ENCODE measurements at regions not wholly inside any gene's neighbourhood (a gene's known extent, or its start where the extent isn't known, plus 50 kb on each side); places are given as distances from the start of the nearest gene placed in this dataset.

DNA sequence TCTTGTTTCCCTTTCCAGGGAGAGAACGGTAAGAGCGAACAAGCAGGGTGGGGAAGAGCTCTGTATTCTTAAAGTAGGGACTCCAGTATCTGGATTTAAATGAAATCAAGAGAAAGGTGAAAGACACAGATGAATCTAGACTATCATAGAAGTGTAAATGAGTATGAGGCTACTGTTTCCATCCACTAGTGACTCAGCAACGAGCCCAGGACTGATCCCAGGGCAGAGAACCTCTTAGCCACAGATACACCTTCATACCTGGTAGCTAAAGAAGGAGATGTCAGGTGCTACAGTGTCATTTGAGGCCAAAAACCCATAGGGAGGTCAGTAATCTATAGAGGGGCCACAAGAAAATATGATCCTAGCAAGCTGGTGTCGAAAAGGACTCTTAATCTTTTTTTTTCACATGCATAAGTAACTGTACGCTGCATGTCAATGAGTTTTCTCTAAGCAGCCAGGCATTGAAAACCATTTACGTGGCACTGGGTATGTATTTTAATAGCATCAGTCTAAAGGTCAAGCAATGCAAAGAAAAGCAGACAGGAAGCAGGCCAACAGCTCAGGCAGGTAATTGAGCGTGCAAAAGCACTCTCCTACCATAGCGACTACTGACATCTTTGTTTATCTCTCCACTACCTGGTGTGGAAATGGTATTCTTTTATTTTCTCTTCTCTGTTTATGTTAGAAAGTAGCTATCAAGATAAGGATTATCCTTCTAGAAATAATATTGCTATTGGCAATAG, 91.5 kb upstream of the EGR2 start:
- H3K27me3 ChIP-seq (replicated peaks in 1 of 2; ENCODE audit: control insufficient read depth in 2 of 2, insufficient read depth in 2 of 2, low read length in 1 of 2), result no peaks in the 10 kb centered on the region
- H3K27ac ChIP-seq (ENCODE audit: control insufficient read depth, insufficient read depth), result no peak overlapping the region
- H3K9me3 ChIP-seq (replicated peaks; ENCODE audit: control insufficient read depth, insufficient read depth, low read length), result no peaks in the 10 kb centered on the region; the same call in 2 of the 3 replicates
- TF ChIP-seq, protein P1, sequence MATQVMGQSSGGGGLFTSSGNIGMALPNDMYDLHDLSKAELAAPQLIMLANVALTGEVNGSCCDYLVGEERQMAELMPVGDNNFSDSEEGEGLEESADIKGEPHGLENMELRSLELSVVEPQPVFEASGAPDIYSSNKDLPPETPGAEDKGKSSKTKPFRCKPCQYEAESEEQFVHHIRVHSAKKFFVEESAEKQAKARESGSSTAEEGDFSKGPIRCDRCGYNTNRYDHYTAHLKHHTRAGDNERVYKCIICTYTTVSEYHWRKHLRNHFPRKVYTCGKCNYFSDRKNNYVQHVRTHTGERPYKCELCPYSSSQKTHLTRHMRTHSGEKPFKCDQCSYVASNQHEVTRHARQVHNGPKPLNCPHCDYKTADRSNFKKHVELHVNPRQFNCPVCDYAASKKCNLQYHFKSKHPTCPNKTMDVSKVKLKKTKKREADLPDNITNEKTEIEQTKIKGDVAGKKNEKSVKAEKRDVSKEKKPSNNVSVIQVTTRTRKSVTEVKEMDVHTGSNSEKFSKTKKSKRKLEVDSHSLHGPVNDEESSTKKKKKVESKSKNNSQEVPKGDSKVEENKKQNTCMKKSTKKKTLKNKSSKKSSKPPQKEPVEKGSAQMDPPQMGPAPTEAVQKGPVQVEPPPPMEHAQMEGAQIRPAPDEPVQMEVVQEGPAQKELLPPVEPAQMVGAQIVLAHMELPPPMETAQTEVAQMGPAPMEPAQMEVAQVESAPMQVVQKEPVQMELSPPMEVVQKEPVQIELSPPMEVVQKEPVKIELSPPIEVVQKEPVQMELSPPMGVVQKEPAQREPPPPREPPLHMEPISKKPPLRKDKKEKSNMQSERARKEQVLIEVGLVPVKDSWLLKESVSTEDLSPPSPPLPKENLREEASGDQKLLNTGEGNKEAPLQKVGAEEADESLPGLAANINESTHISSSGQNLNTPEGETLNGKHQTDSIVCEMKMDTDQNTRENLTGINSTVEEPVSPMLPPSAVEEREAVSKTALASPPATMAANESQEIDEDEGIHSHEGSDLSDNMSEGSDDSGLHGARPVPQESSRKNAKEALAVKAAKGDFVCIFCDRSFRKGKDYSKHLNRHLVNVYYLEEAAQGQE (IDR thresholded peaks at IDR 0.05; ENCODE audit: low read depth, low read length), result no peak
- TF ChIP-seq MTA2 (IDR thresholded peaks at IDR 0.05; ENCODE audit: low read depth) (0 out of 2 replicates have a peak, but pooled peaks have one; percentile 16), CREB1 (IDR thresholded peaks at IDR 0.05; ENCODE audit: low read depth) (peak; percentile 8; the same call in 1 of the 2 replicates), POU2F2 (IDR thresholded peaks at IDR 0.05; ENCODE audit: borderline replicate concordance, low read depth, low read length) (no peak), NR2F1 (conservative IDR thresholded peaks at IDR 0.05) (peak; percentile 24; the same call in 1 of the 2 replicates), BHLHE40 (IDR thresholded peaks at IDR 0.05; ENCODE audit: borderline replicate concordance in 1 of 2, low read depth in 2 of 2, low read length in 1 of 2) (peak in 1 of 2 experiments; percentile 7; a peak in 1 of 4 replicates)
- CTCF ChIA-PET, result interaction anchor here (0.7 to 1.9 kb wide), 4 partner anchors 89 to 100 kb away, joined by 3 to 6 read pairs (median 4); partner anchors contain the start of gene EGR2
- ATAC-seq (peak; percentile 55; the same call in 2 of the 3 replicates), DNase-seq (ENCODE audit: low read depth, low spot score) (no peak), FAIRE-seq (no peak)
- peak overlapping the region; percentile 41; the same call in 1 of the 2 replicates for H3K4me2 ChIP-seq (ENCODE audit: control insufficient read depth, insufficient read depth)
- H3K36me3 ChIP-seq (ENCODE audit: control insufficient read depth in 2 of 2, insufficient read depth in 2 of 2, low read length in 1 of 2), result no peaks in the 10 kb centered on the region
- in situ Hi-C loops (cut with MboI), result no loop called here
- SMC1A ChIA-PET (ENCODE audit: uncharacterized antibody, unreplicated experiment), result interaction anchor here (0.6 to 3.4 kb wide), 24 partner anchors 10 to 416 kb away, joined by 3 to 32 read pairs (median 4); no protein-coding TSS in a partner anchor
- POLR2A ChIA-PET, result interaction anchor here (0.6 to 1.4 kb wide), 3 partner anchors 10 to 84 kb away, joined by 3 to 5 read pairs (median 4); no protein-coding TSS in a partner anchor
- H3K79me2 ChIP-seq (ENCODE audit: control insufficient read depth, insufficient read depth, low read length), result no peaks in the 10 kb centered on the region
- H3K4me3 ChIP-seq, result no peak overlapping the region
- RAD21 ChIA-PET (ENCODE audit: unreplicated experiment), result interaction anchor here (0.7 to 2.0 kb wide), 5 partner anchors 55 to 128 kb away, joined by 3 to 20 read pairs (median 4); partner anchors contain the start of gene EGR2
- intact Hi-C loops (cut with micrococcal nuclease; ENCODE audit: unreplicated experiment), result loop anchor here (1.0 kb wide), 1 partner anchor 24 kb away; no protein-coding TSS in a partner anchor
- H4K20me1 ChIP-seq (ENCODE audit: control insufficient read depth, insufficient read depth), result no peaks in the 10 kb centered on the region
- H3K9ac ChIP-seq (ENCODE audit: control insufficient read depth, insufficient read depth, low read length), result no peak overlapping the region
- peaks cover 28% of the 10 kb centered on the region for H3K4me1 ChIP-seq (ENCODE audit: control insufficient read depth, insufficient read depth, low read length)
- 18% methylated on average over 8 of the region's 8 CpGs for WGBS (ENCODE audit: insufficient coverage, insufficient replicate concordance, low lambda C conversion rate, missing lambda C conversion rate)
- BruUV-seq (replicated peaks), result no TSS peak
- peak overlapping the region; percentile 28 for H2AFZ ChIP-seq (ENCODE audit: control insufficient read depth, low read depth, low read length)
